ENCODE measurements at regions not wholly inside any gene's neighbourhood (a gene's known extent, or its start where the extent isn't known, plus 50 kb on each side); places are given as distances from the start of the nearest gene placed in this dataset.

- DNase-seq (ENCODE audit: low read depth): no peak
- H3K4me3 ChIP-seq (ENCODE audit: low read depth, low read length): no peak overlapping the region
- no peak for TF ChIP-seq CTCF (conservative IDR thresholded peaks at IDR 0.05; ENCODE audit: low read depth, low read length)
Measured at GRCh38 chr6:170023620-170024521, 267.0 kb downstream of the DLL1 start.

- TF ChIP-seq CTCF (conservative IDR thresholded peaks at IDR 0.05; ENCODE audit: low read depth, low read length): no peak
- DNase-seq (ENCODE audit: low read depth): no peak
- H3K4me3 ChIP-seq (ENCODE audit: low read depth, low read length): no peak overlapping the region
Measured at GRCh38 chr6:170022827-170023619, 267.9 kb downstream of the DLL1 start.

DNA sequence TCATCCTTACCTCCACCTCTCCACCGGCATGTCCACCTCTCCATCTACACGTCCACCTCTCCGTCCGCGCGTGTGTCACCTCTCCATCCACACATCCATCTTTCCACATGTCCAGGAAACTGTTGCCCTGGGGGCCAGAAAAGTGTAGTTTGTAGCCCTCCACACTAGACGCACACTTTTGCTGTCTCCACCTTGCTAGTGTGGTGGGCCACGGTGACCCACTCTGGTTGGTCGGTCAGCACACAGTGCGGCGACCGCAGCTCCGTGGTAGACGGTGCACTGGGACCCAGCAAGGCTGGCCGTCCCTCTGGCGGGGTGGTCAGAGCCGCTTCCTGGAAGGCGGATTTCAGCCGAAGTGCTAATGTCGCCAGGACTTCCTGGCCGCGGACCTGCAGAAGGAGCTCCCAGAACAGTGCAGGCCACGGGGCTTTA, 268.6 kb downstream of the DLL1 start:
- no peak for TF ChIP-seq CTCF (conservative IDR thresholded peaks at IDR 0.05; ENCODE audit: low read depth, low read length)
- no peak for DNase-seq (ENCODE audit: low read depth)
- H3K4me3 ChIP-seq (ENCODE audit: low read depth, low read length): no peak overlapping the region

- no peak overlapping the region for H3K4me3 ChIP-seq (ENCODE audit: low read depth, low read length)
- no peak for DNase-seq (ENCODE audit: low read depth)
- no peak for TF ChIP-seq CTCF (conservative IDR thresholded peaks at IDR 0.05; ENCODE audit: low read depth, low read length)
Measured at GRCh38 chr6:170021579-170021978, 269.3 kb downstream of the DLL1 start.

DNA sequence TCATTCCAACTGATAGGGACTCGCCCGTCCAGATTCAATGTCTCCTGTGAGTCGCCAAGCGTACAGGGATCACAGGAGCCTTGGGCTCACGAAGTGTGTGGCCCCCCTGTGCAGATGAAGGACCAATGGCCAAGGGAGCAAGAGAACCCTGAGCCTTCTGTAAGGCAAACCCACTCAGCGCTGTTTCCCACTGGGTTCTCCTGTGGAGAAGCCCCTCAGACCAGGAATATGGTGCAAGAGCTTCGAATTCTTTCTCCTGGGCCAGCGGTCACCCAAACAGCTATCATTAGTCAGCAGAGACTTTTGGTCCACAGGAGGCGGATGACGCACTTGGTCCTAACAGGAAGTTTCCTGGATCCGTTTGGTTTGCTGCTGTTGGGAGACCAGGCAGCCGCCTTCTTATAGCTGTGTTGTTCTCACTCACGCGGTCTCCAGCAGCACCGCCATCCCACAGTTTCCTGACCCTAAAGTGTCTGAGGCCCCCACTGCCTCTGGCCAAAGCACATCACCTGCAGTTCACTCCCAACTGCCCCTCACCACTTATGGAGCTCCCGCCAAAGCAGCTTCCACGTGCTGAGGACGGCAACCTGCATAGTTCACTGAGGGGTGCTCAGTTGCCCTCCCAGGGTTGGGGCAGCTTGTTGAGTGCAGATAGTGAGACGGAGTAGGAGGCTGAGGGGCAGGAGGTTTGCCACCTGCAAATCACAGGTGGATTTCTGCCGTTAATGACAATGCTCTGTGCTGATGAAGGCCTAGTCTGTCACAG, 268.6 kb downstream of the ERMARD start:
- H3K4me3 ChIP-seq (ENCODE audit: low read depth, low read length): no peak overlapping the region
- no peak for TF ChIP-seq CTCF (conservative IDR thresholded peaks at IDR 0.05; ENCODE audit: low read depth, low read length)
- DNase-seq (ENCODE audit: low read depth): no peak

DNA sequence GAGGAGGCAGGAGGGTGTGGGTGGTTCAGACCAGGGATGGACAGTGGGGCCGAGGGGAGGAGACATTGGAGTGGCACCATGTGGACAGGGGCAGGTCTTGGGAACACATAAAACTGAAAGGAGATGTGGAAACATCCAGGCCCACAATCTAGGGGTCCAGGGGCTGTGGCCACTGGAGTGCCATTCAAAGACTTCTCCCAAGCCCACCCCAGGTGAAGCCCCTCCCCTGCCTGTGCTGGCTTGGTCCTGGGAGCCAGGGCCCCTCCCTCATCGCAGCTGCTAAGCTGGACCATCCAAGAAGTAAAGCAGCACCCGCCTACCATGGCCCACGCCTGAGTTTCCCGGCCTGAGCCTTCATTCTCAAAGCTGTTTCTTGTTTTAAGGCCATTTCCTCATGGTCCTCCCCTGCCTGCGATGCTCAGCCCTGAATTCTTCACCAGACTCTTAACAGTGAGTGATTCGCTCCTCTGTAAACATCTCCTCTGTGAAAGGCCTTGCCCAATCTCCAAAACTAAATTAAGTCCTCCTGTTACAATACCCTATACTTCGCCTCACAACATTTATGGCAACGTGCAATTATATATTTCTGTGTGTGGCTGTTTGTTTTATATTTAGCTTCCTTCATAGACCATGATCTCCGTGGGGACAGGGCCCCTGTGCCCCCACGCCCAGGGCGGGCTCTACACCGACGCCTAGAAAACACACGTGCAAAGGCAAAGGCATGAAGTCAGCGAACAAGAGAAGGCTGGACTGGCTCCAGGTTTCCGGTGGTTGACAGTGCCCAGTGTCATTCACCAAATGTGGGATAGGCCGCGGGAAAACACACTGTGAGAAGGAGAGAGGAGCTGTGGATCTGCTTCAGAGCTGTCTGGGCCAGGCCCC, 267.8 kb downstream of the ERMARD start:
- TF ChIP-seq CTCF (conservative IDR thresholded peaks at IDR 0.05; ENCODE audit: low read depth, low read length): no peak
- H3K4me3 ChIP-seq (ENCODE audit: low read depth, low read length): no peak overlapping the region
- no peak for DNase-seq (ENCODE audit: low read depth)

Measured in epithelial cell of proximal tubule (primary cell).